ENCODE measurements at regions not wholly inside any gene's neighbourhood (a gene's known extent, or its start where the extent isn't known, plus 50 kb on each side); places are given as distances from the start of the nearest gene placed in this dataset.

DNA sequence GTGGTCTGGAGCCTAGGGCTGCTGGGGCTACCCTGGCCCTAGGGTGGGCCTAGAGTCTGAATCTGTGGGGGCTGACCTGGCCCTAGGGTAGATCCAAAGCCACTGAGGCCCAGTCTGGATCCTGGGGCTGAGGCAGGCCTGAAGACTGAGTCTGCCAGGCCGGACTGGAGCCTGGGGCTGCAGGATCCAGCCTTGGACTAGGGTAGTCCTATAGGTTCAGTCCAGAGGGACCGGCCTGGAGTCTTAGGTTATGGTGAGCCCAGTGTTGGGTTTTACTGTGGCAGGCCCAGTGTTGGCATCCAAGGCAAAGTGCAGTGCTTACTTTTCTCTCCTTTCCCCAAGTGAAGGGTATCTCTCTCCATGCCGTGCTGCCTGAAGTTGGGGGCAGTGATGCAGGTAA lies 227.9 kb upstream of the TAS2R1 start:
- no peak for TF ChIP-seq EZH2 (IDR thresholded peaks at IDR 0.05)
- TF ChIP-seq, protein P1, sequence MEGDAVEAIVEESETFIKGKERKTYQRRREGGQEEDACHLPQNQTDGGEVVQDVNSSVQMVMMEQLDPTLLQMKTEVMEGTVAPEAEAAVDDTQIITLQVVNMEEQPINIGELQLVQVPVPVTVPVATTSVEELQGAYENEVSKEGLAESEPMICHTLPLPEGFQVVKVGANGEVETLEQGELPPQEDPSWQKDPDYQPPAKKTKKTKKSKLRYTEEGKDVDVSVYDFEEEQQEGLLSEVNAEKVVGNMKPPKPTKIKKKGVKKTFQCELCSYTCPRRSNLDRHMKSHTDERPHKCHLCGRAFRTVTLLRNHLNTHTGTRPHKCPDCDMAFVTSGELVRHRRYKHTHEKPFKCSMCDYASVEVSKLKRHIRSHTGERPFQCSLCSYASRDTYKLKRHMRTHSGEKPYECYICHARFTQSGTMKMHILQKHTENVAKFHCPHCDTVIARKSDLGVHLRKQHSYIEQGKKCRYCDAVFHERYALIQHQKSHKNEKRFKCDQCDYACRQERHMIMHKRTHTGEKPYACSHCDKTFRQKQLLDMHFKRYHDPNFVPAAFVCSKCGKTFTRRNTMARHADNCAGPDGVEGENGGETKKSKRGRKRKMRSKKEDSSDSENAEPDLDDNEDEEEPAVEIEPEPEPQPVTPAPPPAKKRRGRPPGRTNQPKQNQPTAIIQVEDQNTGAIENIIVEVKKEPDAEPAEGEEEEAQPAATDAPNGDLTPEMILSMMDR (IDR thresholded peaks at IDR 0.05) = no peak

Data from neural progenitor cell (in vitro differentiated cells).